SU-DHL-6 (cell line): ENCODE measurements at regions not wholly inside any gene's neighbourhood (a gene's known extent, or its start where the extent isn't known, plus 50 kb on each side); places are given as distances from the start of the nearest gene placed in this dataset.

ENCODE experiments used
- H2AFZ ChIP-seq: fragments of 200-600 bp; sonication (generic); 2 replicates; pipeline ENCODE4 v1.6.1; 2014; ENCODE audit warnings: low read depth, mild to moderate bottlenecking, moderate library complexity, mixed read lengths, antibody characterized with exemption, low read length; ENCODE audit not compliant: severe bottlenecking
- H3F3A ChIP-seq: fragments of 200-600 bp; shearing (Covaris generic); 2 replicates; pipeline ENCODE4 v1.6.0; 2016; ENCODE audit warnings: antibody characterized with exemption, mild to moderate bottlenecking; ENCODE audit not compliant: insufficient read depth
- H3K27ac ChIP-seq: fragments of 200-600 bp; sonication (generic); 2 replicates; pipeline ENCODE4 v1.5.1; 2016; ENCODE audit warnings: low read depth, mild to moderate bottlenecking, low read length, moderate library complexity, mixed read lengths
- H3K27me3 ChIP-seq: fragments of 200-600 bp; sonication (generic), shearing (Covaris generic); 2 replicates; pipeline ENCODE4 v1.6.0; 2014; ENCODE audit warnings: mild to moderate bottlenecking, low read length
- H3K36me3 ChIP-seq: fragments of 200-600 bp; sonication (generic); 2 replicates; pipeline ENCODE4 v1.6.1; 2014; ENCODE audit warnings: mild to moderate bottlenecking, low read length, mixed read lengths
- H3K4me2 ChIP-seq: fragments of 300-600, 200-600 bp; shearing (Covaris generic), sonication (generic); 2 replicates; pipeline ENCODE4 v1.6.0; 2014; ENCODE audit warnings: low read length, low read depth, mild to moderate bottlenecking; ENCODE audit not compliant: poor library complexity, severe bottlenecking
- H3K4me3 ChIP-seq: fragments of 200-600 bp; sonication (generic); 2 replicates; pipeline ENCODE4 v1.5.1; 2014; ENCODE audit warnings: antibody characterized with exemption, low read length, mild to moderate bottlenecking, mixed read lengths; ENCODE audit not compliant: insufficient read depth, poor library complexity, severe bottlenecking
- H3K79me2 ChIP-seq: fragments of 200-600 bp; sonication (generic); 2 replicates; pipeline ENCODE4 v1.6.1; 2014; ENCODE audit warnings: mild to moderate bottlenecking, low read length, moderate library complexity; ENCODE audit not compliant: insufficient read depth
- H3K9ac ChIP-seq: fragments of 200-600 bp; sonication (generic); 2 replicates; pipeline ENCODE4 v1.7.0; 2014; ENCODE audit warnings: mild to moderate bottlenecking, low read length
- H3K9me2 ChIP-seq: fragments of 200-600 bp; sonication (generic); replicated peaks from 2 replicates; pipeline ENCODE4 v1.6.1; 2014; ENCODE audit warnings: low read length; ENCODE audit not compliant: insufficient read depth
- H3K9me3 ChIP-seq: fragments of 200-600 bp; sonication (generic); 2 replicates; pipeline ENCODE4 v1.6.1; 2014; ENCODE audit warnings: low read length, mixed read lengths; ENCODE audit not compliant: insufficient read depth
- H4K20me1 ChIP-seq: fragments of 200-600 bp; sonication (generic); 2 replicates; pipeline ENCODE4 v1.6.1; 2014; ENCODE audit warnings: low read depth, mild to moderate bottlenecking, antibody characterized with exemption, low read length, moderate library complexity, mixed read lengths
- EZH2phosphoT487 ChIP-seq: fragments of 200-600 bp; sonication (generic), shearing (Covaris generic); conservative IDR thresholded peaks from 2 replicates; pipeline ENCODE4 v1.6.1; 2018; ENCODE audit warnings: mild to moderate bottlenecking, antibody characterized with exemption, low read length, moderate library complexity, mixed read lengths
- TF ChIP-seq, protein P1 (sequence below): fragments of 200-600 bp; sonication (generic); IDR thresholded peaks from one replicate; pipeline ENCODE4 v1.5.1; 2017; ENCODE audit warnings: antibody characterized with exemption, mild to moderate bottlenecking, low read length, moderate library complexity; ENCODE audit not compliant: insufficient read depth, poor library complexity, severe bottlenecking

DNA sequence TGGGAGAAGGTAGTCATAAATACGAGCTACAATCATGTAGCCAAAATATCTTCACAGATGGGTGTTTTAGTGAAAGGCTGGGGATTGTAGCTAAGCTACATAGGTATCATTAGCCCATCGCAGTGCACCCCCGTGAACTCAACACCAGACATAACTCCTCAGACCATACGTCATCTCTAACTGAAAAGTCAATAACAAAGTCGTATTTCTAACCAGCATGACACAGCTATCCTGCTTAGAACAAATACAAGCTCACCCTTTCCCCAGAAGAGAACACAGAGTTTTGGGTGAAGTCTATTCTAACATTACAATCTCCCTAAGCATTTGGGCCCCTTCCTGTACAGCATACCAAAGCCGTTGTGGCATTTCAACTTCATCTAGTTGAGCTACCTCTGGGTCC lies 636.6 kb upstream of the DPP6 start:
- H3K27ac ChIP-seq, result no peak overlapping the region
- H3F3A ChIP-seq, result no peaks in the 10 kb centered on the region
- no peak overlapping the region for H2AFZ ChIP-seq
- H3K27me3 ChIP-seq, result no peaks in the 10 kb centered on the region
- no peaks in the 10 kb centered on the region for H3K9me3 ChIP-seq
- no peak overlapping the region for H3K4me2 ChIP-seq
- no peaks in the 10 kb centered on the region for H3K36me3 ChIP-seq
- H3K9ac ChIP-seq, result no peak overlapping the region
- H4K20me1 ChIP-seq, result no peaks in the 10 kb centered on the region
- no peak overlapping the region for H3K4me3 ChIP-seq
- H3K79me2 ChIP-seq, result no peaks in the 10 kb centered on the region
- no peak for TF ChIP-seq EZH2phosphoT487
- no peaks in the 10 kb centered on the region for H3K9me2 ChIP-seq

DNA sequence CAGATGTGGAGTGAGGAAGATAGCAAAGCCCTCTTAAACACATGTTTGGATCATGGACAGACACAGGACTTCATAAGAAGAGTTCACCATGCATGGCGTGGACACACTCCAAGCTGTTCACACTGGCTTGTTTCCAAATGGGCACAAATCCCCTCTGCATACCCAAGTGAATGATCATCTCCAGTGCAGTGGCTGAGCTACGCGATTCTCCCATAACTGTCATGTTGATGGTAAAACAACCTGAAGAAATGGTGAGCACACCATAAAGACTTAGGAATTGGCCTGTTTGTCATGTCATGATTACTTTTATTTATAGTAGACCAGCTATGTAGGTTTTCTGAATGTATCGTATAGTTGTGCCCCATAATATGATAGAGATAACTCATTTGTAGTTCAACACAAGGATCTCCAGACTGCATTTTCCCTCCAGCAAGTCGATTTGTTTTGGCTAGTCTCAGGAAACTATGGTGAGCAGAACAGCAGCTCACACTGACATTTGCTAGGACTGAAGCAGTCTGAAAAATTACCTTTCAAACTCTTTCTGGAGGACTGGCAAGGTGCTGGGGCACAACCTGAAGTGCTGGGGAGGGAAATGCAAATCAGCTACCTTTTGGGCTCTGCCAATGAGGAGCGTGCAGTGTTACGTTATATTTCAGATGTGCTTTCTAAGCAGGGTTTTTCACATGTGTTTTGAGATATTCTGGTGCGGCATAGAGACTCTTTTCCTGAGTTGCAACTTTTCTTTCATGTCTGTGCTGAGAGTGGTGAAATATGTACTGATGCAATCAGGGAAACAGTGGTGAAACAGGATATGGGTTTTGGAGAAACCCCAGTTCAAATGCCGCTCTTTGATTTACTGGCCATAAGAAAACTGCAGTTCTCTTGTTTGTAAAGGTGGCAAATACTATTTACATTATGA lies 629.6 kb upstream of the DPP6 start:
- H4K20me1 ChIP-seq, result no peaks in the 10 kb centered on the region
- no peak overlapping the region for H3K27ac ChIP-seq
- H3K9me2 ChIP-seq, result no peaks in the 10 kb centered on the region
- no peak overlapping the region for H3K4me2 ChIP-seq
- H3K9ac ChIP-seq, result no peak overlapping the region
- no peaks in the 10 kb centered on the region for H3K79me2 ChIP-seq
- H2AFZ ChIP-seq, result no peak overlapping the region
- TF ChIP-seq EZH2phosphoT487, result no peak
- TF ChIP-seq, protein P1, sequence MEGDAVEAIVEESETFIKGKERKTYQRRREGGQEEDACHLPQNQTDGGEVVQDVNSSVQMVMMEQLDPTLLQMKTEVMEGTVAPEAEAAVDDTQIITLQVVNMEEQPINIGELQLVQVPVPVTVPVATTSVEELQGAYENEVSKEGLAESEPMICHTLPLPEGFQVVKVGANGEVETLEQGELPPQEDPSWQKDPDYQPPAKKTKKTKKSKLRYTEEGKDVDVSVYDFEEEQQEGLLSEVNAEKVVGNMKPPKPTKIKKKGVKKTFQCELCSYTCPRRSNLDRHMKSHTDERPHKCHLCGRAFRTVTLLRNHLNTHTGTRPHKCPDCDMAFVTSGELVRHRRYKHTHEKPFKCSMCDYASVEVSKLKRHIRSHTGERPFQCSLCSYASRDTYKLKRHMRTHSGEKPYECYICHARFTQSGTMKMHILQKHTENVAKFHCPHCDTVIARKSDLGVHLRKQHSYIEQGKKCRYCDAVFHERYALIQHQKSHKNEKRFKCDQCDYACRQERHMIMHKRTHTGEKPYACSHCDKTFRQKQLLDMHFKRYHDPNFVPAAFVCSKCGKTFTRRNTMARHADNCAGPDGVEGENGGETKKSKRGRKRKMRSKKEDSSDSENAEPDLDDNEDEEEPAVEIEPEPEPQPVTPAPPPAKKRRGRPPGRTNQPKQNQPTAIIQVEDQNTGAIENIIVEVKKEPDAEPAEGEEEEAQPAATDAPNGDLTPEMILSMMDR, result no peak
- no peaks in the 10 kb centered on the region for H3K36me3 ChIP-seq
- H3K9me3 ChIP-seq, result no peaks in the 10 kb centered on the region
- H3K4me3 ChIP-seq, result no peak overlapping the region
- H3K27me3 ChIP-seq, result no peaks in the 10 kb centered on the region
- no peaks in the 10 kb centered on the region for H3F3A ChIP-seq

DNA sequence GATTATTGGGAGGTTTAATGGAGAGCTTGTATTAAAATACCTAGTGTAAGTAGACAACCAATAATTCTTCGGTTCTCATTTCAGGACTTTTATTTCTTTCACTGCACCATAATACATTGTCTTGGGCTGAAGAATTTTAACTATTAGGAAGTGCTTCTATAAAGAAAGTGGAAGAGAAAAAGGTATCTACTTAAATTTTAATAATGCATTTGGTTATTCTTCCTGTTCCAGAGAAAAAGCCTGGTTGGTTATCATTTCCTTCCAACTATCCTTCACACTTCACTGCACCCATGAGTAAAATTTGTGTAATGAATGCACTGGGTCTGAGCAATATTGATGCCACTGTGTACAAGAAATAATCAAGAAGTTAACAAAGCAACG lies 629.0 kb upstream of the DPP6 start:
- H3K9me2 ChIP-seq, result no peaks in the 10 kb centered on the region
- H2AFZ ChIP-seq, result no peak overlapping the region
- no peak overlapping the region for H3K4me2 ChIP-seq
- H3K36me3 ChIP-seq, result no peaks in the 10 kb centered on the region
- TF ChIP-seq, protein P1, result no peak
- TF ChIP-seq EZH2phosphoT487, result no peak
- no peak overlapping the region for H3K9ac ChIP-seq
- H3K27ac ChIP-seq, result no peak overlapping the region
- no peaks in the 10 kb centered on the region for H3K27me3 ChIP-seq
- H3K79me2 ChIP-seq, result no peaks in the 10 kb centered on the region
- H4K20me1 ChIP-seq, result no peaks in the 10 kb centered on the region
- H3K4me3 ChIP-seq, result no peak overlapping the region
- no peaks in the 10 kb centered on the region for H3F3A ChIP-seq
- no peaks in the 10 kb centered on the region for H3K9me3 ChIP-seq

DNA sequence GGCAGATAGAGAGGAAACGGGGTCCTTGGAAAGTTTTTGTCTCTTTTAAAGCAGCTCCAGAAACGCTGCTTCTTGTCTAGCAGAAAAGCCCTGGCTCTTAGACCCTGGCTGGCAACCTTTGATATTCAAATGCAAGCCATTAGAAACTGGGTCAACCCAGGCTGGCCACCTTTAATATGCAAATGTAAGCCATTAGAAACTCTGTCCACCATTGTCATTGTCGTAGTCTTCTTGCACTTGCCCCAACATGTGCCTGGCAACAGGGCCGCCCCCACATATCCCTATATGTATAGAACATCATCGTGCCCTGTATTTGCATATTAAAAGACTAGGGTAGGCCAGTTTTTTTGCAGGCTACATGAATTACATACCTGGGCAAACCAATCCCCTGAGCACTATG lies 621.3 kb upstream of the DPP6 start:
- H3F3A ChIP-seq, result no peaks in the 10 kb centered on the region
- H3K9me2 ChIP-seq, result no peaks in the 10 kb centered on the region
- no peaks in the 10 kb centered on the region for H3K79me2 ChIP-seq
- no peak overlapping the region for H3K9ac ChIP-seq
- no peaks in the 10 kb centered on the region for H3K9me3 ChIP-seq
- no peaks in the 10 kb centered on the region for H3K36me3 ChIP-seq
- no peak overlapping the region for H3K4me2 ChIP-seq
- H3K27me3 ChIP-seq, result no peaks in the 10 kb centered on the region
- H2AFZ ChIP-seq, result no peak overlapping the region
- no peaks in the 10 kb centered on the region for H4K20me1 ChIP-seq
- no peak overlapping the region for H3K4me3 ChIP-seq
- TF ChIP-seq, protein P1, result no peak
- TF ChIP-seq EZH2phosphoT487, result no peak
- no peak overlapping the region for H3K27ac ChIP-seq
